Amygdala (tissue), 56 donors: ENCODE measurements at regions not wholly inside any gene's neighbourhood (a gene's known extent, or its start where the extent isn't known, plus 50 kb on each side); places are given as distances from the start of the nearest gene placed in this dataset.

Source experiments
- DNase-seq, 56 donors: peaks; one replicate each; lab custom pipeline; 2025; lab: John Stamatoyannopoulos, UW

- no peak for DNase-seq
Observed at GRCh38 chr21:24197923-24198322, 1409.4 kb downstream of the MRPL39 start.

DNA sequence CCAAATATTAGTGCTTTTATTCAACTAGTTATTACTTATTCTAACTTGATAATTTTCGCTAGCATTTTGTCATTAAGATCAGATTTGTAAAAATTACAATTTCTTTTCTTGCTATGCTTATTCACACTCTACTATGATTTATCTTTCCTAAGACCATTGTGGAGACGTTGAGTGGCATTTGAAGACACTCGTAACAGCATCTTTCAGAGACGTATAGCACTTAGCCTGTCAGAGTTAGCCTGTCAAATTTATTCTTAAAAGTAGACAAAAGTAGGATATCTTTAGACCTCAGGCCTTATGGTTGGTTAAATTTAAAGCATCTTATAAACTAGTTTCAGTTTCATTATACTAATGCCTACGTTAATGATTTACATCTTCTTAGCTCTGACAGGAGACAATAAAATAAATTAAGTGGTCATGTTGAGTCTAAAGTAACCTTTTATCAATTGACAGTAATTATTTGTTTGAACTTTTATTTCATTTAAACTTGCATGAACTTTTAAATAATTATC is 1410.1 kb downstream of the MRPL39 start:
- DNase-seq = no peak

DNA sequence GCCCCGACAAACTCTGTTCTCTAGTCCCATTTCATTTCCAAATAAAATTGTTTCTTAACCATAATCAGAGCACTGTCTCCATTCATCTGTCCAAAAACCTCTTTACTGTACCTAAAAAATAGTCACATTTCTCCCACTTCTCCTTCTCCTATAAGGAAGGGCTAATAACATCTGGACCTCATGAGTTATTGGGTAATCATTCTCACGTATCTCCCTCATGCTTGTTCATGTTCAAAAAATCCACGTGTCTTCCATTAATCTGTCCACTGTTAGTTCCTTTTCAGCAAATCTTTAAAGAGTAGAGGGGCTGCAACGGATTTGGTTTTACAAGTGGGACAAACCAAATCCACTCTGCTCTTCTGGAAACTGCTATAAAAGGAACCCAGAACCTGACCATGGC is 1418.8 kb downstream of the MRPL39 start:
- no peak for DNase-seq

GRCh38 chr21:24183077-24183476 is 1424.2 kb downstream of the MRPL39 start:
- DNase-seq = no peak

- no peak for DNase-seq
Observed at GRCh38 chr21:24179110-24179509, 1428.2 kb downstream of the MRPL39 start.

GRCh38 chr21:24175106-24175505 is 1432.2 kb downstream of the MRPL39 start:
- no peak for DNase-seq

GRCh38 chr21:24171736-24172135 is 1435.5 kb downstream of the MRPL39 start:
- no peak for DNase-seq

DNA sequence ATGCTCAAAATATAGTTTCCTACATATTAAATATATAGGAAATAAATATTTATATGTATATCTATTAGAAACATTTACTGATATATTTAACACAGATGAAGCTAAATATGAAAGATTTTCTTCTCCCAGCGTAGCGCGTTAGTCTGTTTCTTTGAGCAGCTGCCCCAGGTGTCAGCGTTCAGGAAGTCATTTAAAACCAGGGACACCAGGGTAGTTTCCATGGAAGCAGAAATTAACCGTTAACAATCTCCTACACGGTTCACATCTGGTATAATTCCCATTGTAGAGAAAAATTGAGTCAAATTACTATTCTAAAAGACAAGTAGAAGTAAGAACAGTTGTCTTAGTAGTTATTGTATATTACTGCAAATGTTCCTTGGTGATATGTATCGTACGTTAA is 1443.7 kb downstream of the MRPL39 start:
- no peak for DNase-seq

DNA sequence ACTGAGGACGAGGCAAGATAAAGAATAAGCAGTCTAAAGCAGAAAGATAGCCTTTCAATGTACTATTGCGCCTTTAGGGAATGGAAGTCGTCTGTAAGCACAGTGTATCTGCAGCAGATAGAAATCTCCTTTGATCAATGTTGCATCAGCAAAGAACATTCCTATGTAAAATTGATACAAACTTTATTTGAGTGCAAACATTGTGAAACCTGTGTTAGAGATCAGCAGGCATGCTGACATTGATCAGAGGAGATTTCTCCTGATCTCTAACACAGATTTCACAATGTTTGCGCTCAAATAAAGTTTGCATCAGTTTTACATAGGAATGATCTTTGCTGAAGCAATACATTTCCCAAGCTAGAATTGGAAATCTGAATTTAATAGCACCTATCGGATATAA is 1446.8 kb downstream of the MRPL39 start:
- no peak for DNase-seq

- no peak for DNase-seq
Observed at GRCh38 chr21:24153137-24153536, 1454.1 kb downstream of the MRPL39 start.

DNA sequence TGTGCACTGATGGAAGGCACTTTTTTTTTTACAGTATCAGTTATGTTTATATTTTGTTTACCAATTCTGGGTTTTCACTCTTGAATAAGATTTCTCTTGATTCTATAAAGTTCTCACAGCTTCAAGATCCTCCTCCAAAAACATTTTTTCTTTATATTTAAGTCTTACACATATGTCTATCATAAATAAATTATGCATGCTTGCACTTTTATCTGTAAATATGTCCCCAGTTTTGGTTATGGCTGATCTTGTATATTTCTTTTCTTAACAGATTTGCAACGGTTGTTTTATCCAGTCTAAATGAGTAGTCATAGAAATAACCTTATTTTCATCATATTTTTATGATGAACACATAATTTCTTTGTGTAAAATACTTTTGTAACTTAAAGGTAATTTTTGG is 1456.5 kb downstream of the MRPL39 start:
- DNase-seq = no peak

- no peak for DNase-seq
Observed at GRCh38 chr21:24148461-24148860, 1458.8 kb downstream of the MRPL39 start.

DNA sequence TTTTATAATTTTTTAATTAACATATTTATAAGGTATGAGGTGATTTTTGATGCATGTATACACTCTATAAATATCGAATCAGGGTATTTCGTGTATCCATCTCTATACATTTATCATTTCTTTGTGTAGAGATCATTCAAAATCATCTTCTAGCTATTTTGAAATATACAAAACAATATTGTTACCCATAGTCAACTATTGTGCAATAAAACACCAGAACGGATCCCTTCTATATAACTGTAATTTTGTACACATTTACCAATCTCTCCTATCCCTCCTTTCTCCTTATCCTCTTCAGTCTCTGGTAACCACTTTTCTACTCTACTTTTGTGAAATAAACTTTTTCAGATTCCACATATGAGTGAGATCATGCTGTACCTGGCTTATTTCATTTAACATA is 1459.6 kb downstream of the MRPL39 start:
- no peak for DNase-seq

- DNase-seq = no peak
Observed at GRCh38 chr21:24131056-24131455, 1476.2 kb downstream of the MRPL39 start.

- no peak for DNase-seq
Observed at GRCh38 chr21:24127651-24128050, 1479.6 kb downstream of the MRPL39 start.

DNA sequence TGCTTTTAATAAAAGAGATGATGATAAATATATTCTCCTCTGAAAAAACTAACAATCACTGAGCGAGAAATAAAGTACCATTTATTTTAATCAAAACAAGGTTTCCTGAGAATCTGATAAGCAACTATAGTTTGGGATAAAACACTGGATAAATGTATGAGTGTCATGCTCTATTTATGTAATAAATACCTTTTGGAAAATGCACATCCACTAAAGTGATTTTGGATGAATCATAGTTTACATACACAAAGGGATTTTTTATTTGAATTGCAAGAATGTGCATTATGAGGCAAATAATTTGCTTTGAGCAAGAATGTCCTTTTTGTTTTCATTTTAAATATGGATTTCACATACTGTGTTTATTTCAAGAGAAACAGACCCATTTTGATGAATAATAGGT is 1483.5 kb downstream of the MRPL39 start:
- DNase-seq = no peak

DNA sequence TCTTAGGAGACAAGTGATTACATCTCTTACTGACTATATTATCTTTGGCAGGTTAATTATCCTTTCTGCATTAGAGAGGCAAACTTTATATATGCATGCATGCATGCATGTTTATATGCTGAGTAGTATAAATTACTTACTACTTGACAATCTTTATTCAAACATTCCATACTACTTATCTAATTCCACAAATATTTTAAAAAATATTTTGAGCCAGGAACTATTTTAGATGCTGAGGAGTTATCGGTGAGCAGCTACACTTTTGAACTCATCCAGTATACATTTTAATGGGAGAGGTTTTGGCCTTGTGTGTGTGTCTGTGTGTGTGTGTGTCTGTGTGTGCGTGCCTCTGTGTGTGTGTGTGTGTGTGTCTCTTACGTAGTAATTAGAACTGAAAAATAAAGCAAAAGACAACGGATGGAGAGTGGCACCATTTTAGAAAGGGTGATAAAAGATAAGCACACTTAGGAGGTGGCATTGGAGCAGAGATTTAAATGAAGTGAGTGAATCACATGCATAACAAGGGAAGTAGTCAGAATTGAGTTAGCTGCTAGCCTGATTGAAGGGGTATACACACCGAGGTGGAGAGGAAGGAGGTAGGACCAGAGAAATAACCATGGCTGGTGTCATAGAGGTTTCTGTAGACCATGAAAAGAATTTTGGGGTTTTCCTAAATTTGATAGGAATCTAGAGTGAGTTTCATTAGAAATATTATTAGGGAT is 1488.4 kb downstream of the MRPL39 start:
- no peak for DNase-seq

- no peak for DNase-seq
Observed at GRCh38 chr21:24115141-24115540, 1492.1 kb downstream of the MRPL39 start.

DNA sequence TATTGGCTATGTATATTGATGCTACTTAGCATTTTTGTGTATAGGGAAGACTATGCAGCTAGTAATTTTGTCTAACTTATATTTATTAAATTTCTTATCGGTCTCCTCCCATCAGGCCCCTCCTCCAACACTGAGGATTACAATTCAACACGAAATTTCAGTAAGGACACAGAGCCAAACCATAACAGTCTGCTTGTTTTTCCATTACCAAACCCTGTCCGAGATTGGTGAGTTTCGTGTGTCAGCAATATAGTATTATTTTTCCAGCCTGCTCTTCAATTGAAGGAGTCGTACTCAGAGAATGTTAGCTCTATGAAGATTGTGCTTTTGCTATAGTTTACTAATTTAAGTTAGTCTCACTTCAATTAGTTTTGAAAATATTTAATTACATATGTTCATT is 1495.3 kb downstream of the MRPL39 start:
- DNase-seq = no peak

- DNase-seq = no peak
Observed at GRCh38 chr21:24110846-24111245, 1496.4 kb downstream of the MRPL39 start.

DNA sequence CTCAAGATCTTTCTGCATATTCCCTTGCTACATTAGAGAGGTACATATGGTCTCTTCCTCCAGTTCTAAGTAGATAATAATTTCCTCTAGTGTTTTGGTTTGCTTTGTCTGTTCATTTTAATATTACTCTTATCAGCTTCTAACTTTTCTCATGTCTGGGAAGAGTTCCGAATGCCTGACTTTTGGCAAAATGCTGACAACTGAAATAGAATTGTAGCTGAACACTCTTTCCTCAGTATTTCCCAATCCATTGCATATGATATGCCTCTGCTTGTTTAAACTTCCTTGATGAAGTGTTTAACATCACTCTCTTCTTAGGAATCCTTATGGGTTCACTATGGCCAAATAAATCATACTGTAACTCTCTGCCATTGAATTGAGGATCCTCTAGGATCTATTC is 1510.1 kb downstream of the MRPL39 start:
- no peak for DNase-seq

DNA sequence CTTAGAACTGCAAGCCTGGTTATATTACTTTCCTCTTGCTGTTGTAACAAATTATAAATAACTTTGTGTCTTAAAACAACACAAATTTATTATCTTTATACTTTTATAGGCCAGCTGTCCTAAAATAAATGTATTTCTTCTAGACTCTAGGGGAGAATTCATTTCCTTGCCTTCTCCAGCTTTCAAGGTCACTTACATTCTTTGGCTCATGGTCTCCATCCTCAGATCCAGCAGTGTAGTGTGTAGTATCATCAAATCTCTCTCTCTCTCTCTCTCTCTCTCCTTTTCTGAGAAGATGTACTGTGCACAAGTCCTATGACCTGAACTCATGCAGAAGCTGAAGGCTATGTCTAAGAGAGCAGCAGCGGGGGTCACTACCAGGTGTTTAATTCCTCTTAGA is 1510.6 kb downstream of the MRPL39 start:
- no peak for DNase-seq

- no peak for DNase-seq
Observed at GRCh38 chr21:24093032-24093431, 1514.2 kb downstream of the MRPL39 start.
